HG02970 (cell line): ENCODE measurements at regions not wholly inside any gene's neighbourhood (a gene's known extent, or its start where the extent isn't known, plus 50 kb on each side); places are given as distances from the start of the nearest gene placed in this dataset.

Source experiments
- ATAC-seq: cut with Tn5 transposase; IDR thresholded peaks from one replicate; pipeline ENCODE4 v1.9.1; 2021; ENCODE audit warnings: mild to moderate bottlenecking, moderate library complexity, moderate number of reproducible peaks; ENCODE audit not compliant: unreplicated experiment, low FRiP score

DNA sequence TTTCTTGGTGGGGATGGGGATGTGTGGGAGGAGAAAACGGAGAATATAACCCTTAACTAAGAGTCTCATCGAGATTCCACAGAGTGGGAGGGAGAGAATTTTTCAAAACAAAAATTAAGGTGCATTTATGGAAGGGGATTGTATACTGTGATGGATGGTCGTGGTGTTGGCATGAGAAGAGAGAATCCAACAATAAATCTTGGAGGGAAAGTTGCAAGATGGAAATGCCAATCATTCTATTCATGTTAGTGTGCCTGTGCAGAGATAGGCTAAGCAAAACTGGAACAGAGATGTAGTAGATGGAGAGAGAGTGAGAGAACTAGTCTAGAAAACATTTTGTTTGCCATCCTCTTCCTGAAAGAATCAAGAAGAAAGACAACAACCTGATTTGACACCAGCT, 613.1 kb downstream of the EBF1 start:
- ATAC-seq, result no peak

DNA sequence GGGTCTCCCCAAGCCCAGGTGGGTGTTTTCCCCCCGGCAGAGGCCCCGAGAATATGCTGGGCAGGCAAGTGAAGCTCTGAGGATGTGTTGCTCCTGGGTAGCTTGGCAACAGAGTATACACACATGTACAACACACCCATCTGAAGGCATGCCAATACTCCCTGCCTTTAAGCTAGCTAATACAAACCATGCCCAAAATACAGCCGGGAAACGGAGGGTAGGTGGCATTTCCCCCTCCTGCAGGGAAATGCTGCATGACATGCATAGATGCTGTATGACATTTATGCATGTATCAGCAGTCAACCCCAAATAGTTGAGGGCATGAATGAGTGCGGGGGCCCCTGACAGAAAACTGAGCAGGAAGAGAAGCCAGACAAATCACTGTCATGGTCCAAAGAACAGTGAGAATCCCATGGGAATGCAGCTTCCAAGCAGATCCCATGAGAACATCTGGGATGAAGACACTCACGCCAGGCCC, 614.1 kb downstream of the EBF1 start:
- no peak for ATAC-seq

DNA sequence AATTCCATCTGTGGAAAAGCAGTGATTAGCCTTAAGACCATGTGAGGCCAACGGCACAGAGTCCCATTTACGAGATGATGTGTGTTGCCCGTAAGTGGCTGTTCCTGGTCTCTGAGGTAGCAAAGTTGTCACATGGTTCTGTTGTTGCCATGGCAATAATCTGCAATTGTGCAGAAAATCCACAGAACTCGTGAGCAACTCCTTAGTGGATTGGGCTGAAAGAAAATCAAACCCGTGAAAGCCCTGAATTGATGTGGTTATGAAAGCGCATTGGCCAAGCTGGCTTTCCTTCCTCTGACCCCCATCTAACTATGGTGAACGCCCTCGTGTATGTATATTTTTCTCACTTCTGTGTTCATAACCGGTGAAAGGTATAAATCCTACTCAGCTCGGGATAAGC, 614.7 kb downstream of the EBF1 start:
- no peak for ATAC-seq

DNA sequence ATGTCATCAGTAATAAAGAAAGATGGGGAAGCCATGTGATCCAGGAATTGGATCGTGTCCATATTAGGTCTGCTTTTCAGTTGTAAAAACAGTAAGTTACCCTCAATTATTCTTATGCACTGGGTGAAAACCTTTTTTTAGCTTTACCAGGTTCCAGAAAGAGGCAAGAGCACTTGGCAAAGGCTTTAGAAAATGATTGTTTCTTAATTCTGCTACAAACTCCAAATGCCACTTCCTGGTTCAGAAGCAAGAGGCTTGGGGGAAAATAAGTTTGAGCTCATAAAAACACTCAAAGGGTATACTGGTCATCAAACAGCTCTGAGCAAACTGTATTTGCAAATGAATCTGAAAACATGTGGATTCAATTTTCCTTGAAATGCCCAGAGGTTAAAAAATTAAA, 615.6 kb downstream of the EBF1 start:
- no peak for ATAC-seq

DNA sequence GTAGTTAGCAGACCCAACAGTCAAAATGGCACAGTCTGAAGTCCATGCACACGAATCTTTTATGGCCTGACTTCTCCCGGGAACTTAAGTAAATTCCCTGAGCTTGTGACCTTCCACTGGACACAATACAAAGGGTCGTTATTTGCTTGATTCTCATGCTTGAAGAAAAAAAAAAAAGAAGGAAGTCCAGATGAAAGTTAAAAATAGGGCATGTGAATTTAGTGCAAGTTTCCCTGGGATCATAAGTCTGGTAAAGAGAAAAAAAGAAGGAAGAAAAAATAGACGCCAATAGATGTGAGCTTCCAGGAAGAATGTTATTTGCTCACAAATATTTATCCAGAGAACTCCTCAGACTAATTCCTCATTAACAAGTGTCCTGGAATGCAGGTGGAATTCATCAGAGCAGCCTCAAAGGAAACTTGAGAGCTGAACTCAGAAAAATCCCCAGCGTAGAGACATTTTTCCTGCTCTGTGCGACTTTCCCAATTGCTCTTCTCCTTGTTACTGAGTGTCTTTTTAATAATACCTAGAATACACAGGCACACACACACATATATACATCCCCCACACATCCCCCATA, 616.3 kb downstream of the EBF1 start:
- ATAC-seq, result no peak

DNA sequence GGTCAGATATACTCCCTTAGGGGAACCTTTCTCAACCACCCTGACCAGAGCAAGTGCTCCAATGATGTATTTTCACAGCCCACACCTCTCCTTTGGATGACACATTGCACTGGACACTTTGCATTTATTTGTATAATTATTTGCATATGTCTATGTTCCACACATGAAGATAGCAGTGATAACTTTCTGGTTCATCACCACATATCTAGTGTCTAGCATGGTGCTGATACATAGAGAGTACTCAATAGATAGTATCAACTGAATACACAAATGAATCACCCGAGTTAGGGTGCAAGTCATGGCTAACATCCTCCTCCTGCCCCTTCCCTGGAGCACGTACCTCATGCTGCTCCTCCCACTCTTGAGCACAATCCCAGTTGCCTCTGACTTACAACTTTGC, 617.6 kb downstream of the EBF1 start:
- no peak for ATAC-seq

DNA sequence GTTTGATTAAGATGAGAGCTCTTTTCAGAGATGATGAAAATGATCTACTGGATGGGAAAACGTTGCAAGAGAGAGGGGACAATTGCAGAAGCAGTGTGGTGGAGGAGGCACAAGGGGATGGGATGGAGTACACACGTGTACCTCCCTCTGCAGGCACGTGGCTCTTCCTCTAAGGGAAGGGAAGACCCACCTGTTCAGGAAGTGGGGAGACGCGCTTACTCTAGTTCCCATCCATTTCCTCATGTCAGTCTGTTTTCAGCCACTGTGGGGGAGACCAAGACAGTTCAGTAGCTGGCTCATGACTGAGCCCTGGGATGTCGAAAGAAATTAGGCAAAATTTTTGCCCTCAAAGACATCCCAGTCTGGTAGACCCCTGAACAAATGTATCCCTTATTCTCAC, 619.2 kb upstream of the CLINT1 start:
- ATAC-seq, result no peak

DNA sequence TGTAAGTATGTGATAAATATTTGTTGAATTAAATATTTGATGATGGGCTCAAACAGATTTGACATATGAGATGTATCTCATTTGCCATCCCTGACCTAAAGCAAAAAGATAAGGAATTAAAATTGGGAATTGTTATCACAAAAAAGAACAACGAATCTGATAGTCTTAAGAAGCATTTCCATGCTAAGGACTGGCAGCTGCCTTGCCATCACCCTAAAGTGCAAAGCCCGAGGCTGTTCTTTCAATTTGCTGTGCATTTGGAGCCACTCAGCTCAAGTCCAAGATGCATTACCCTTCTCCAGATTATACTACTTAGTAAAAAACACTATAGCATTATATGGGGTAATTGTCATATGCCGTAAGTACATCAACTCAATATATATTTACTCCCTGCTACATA, 618.3 kb upstream of the CLINT1 start:
- ATAC-seq, result no peak

DNA sequence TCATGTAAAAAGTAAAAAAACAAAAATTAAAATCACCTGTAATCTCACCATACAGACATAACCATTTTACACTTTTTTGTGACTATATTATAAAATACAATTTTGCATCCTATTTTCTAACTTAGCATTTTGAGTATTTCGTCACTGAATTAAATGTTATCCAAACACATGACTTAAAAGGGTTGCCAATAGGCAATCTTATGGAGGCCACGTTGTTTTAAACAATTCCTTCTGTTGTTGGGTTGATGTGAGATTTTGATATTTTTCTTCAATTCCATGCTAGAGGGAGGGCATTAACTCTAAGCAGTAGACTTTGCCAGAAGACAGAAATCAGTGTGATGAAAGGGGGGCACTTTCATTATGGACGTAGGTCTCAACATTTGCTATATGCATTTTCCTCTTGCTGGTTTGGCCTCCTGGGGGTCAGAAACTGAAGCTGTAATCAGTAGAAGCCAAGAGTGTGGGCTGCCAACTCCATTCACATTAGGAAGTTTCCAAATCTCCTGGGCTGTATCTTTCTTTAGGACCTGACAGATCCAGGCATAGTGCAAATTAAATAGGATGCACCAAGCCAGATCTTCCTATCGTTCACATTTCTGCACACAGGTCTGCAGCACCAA, 614.2 kb upstream of the CLINT1 start:
- no peak for ATAC-seq

DNA sequence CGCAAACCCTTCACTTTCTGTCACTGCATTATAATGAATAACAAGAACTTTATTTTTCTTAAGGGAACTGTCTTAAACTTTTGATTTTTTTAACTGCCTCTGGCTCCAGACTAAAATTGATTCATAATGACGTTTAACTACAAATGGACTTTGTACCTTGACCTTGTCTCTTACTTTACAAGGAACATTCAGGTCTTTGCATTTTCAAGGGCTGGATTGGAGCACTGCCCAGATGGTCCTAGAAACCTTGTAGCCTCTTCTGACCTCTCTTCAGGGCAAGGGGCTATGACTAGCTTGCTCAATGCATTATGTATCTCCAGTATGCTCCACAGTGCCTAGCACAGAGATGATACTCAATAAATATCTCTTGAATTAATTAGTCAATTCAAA, 612.6 kb upstream of the CLINT1 start:
- no peak for ATAC-seq

DNA sequence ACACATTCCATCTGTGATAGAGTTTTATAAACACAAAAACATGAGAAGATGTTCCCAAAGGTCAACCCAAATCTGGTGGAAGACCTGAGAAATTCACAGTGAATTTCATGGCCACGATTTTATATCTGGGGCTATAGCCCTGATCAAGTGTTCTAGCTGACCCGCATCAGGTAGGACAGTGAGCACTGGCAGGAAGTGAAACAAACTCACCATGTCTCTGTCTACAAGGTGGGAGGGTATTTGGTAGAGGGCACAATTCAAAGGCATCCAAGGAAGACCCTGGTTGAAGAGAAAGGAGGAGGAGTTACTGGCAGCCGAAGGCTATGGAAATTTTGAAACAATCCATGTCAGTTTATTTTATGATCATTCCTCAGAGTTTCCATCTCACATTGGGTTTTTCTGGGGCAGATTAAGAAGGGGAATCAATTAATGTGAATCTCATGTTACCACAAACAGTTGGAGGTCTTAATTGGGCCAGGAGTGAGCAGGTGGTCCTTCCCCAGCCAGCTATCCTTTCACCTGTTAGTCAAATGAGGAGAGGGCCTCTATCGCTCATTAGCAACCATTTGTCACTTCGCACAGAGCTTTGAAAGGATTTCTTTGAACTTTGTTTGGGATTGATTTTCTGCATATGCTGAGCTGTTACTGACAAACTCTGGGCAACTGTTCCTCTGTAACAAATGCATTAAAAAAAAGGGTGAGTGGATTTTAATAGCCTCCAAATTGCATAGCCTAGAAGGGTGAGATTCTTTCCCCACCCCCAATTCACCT, 612.0 kb upstream of the CLINT1 start:
- no peak for ATAC-seq

DNA sequence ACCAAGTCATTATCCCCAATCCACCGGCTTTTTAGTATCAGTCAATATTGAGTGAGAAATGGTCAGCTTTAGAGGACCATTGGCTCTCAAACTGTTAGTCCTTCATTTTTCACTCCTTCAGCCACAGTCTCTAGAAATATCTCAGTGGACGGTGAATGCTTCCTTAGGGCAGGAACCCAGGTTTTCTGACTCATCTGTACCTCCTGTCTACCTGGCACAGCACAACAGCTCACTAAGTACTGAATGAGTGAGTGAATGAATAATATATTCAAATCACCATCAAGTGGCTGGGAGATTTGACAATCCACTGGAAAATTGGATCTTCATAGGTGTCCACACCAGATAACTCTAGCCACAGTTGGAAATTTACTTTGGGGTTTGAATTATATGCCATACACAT, 609.5 kb upstream of the CLINT1 start:
- ATAC-seq, result no peak

DNA sequence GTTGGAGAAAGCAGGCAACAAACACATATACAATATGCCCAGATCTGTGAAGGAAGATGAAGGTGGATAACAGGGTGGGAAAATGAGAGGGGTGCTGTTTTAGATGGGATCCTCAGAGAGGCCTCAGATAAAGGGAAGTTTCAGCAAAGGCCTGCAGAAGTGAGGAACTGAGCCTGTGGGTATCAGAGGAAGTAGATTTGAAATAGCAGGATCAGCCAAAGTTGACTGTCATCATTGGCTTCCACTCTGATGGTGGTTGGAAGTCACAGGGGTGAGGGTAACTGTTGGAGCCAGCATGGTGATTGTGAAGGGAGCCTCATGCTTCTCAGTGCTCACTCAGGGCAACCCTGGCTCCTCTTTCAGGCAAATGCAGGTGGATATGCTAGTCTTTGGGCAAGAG, 607.2 kb upstream of the CLINT1 start:
- no peak for ATAC-seq

DNA sequence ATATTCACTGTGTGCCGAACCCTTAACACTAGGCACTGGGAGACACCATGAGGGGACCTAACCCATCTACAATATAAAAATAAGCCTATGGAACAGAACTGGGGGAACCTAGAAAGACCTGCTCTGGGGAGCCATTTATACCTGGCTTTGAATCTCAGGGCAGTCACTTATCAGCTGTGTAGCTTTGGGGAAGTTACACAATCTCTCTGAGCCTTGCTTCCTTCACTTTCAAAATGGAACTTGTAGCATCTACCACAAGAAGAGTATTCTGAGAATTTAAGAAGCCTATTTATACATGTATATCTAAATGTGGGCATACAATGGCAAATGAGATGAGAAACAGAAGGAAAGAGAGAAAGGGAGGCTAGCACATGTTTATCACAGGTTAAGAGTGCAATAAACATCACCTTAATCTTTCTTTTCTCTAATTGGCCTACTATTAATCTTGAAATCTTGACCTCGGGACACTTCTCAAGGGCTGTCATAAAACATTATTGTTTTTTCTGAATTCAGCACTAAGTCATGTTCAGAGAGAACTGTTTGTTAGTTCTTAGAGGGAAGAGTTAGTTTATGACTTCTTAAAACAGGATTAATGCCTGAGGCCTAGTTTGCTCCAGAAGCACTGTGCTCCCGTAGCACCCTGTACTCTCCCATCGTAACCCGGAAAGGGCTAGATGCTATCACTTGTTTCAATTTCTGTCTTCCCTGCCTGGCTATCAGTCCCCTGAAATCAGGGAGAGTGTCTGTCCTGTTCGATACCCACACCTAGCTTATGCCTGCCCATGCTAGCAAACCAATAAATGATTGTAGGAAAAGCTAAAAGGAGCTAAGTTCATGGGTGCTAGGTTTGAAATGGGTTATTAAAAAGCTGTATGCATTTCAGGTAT, 606.4 kb upstream of the CLINT1 start:
- ATAC-seq, result no peak

DNA sequence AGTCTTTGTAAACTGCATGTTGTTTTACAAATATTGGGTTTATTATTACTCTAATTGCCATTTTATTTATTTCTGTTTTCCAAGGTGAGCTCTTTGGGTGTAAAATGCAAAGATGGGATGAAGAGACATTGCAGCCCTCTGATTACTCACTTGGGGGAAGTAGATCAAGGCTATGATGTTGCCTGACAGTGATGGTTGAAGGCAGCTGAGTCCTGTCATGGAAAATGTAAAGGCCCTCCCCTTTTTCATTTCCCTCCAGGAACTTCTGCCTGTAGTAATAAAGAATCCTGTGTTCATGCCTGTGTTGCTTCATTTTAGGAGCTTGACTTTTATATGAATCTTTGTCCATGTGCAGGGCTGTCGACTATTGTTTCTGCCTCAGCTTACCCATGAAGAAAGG, 605.4 kb upstream of the CLINT1 start:
- no peak for ATAC-seq

DNA sequence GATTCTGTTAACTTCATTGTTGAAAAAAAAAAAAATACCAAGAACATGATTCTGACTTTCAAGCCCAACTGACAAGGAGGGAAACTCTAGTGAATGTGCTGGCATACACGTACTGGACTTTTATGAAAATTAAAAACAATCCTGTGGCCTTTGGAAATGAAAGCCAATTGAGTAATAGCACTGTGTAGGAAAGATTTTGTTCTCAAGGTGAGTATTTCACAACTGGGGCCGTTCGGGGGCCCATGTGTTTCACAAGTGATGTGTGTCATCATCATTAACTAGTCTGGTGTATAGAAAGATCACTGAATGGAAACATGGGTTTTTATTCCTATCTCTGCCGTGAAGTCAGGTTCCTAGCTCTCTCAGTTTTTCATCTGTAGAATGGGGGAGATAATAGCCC, 605.0 kb upstream of the CLINT1 start:
- no peak for ATAC-seq

DNA sequence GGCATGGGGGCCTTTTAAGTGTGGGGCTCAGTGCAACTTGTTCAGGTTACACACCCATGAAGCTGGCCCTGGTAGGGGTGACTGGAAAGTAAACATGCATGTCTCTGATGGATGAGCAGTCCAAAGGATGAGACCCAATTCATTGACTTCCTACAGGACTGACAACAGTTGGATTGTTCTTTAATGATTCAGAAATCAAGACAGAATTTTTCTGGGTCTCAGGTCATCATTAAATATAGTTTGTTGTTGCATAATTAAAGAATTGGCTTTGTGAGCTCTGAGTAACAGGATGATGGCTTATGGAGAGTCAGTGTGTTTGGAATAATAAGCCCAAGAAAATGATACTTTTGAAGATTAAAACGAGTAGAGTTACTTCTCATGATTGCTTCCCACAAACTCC, 604.2 kb upstream of the CLINT1 start:
- no peak for ATAC-seq

DNA sequence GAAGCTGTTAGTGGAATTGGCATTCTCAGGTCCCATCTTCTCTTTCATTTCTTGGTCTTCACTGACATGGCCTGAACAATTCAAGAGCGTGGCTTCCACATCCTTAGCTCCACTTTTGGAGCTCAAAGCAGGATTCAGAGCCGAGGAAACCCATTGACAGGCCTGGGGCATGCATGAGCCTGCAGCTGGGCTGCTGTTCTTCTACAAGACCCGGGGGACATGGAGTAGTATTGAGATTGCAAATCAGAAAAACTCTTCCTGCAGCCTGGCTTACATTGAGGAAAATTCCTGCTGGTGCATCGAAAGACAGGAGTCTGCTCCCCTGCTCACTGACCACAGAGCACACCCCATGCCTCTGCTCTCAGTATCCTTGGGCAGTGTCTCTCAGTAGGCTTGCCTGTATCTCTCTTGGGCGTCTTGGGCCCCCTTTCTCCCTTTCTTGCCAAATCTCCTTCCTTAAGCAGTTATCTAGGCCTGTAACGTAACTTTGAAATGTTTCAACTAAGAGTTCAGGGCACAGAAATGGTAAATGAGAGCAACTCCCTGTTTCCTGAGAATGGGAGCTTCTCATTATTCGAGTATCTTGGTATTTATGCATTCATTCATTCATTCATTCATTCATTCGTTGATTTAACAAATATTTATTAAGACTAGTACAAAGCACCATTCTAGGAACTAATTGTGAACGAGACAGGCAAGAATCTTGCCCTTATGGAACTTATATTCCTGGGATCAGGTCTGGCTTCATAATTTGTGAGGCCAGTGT, 603.6 kb upstream of the CLINT1 start:
- ATAC-seq, result no peak

DNA sequence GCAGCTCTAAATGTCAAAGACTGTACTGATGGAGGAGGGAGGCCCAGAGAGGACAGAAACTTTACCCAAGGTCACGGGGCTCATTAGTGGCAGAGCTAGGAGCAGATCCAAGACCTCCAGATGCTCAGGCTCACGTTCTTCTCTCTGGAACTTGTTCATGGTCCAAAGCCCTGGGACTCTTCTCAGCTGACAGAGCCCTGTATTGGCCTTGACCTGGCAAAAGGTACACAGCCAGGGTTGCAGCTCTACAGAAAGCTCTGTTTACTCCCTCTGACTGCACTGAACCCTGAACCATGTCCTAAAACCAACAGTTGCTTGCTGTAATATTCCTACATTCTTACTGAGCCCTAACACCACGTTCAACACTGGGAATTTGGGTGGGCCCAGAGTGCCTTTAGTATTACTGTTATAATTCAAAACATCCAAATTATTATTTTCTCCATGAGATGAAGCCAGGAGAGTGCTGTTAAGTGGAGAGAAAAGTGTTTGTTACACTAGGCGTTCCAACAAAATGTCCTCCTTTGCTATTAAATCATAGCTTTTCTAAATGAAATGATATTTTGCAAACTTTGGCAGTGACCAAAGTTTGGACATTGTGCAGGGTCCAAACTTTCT, 602.4 kb upstream of the CLINT1 start:
- ATAC-seq, result no peak

DNA sequence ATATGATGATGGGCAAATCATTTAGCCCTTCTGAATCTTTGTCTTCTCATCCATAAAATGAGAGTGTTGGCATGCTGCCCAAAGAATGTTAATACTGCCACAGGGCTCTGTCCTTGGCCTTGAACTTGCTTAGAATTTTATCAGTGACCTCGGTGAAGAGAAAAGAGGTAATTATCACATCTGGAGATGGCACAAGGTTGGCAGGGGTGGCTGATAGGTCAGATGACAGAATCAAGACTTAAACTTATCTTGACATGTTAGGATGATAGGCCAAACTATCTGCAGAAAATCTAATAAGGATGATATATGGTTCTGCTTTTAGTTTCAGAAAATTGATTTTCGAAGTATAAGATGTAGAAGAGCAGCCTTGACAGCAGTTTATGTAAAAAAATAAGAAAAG, 599.1 kb upstream of the CLINT1 start:
- ATAC-seq, result no peak
